ENCODE measurements at regions not wholly inside any gene's neighbourhood (a gene's known extent, or its start where the extent isn't known, plus 50 kb on each side); places are given as distances from the start of the nearest gene placed in this dataset.

DNA sequence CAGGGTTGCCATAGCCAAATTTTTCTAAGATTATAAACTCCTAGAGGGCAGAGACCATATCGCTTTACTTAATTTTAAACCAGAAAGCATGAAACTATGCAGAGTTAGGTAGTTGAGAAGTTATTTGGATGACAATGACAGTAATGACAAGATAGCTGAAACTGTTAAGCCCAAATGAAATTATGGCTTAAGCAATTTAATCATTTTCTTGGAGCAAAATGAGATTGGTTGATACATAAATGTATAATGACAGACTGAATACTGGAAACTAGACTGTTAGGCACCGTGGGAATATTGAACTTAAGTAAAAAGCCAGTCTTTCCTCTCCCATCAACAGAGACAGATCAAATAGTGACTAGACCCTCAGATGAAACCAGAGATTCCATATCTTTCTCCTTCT lies 670.3 kb upstream of the NRSN1 start:
- TF ChIP-seq CTCF (IDR thresholded peaks at IDR 0.05) (no peak), POLR2A (IDR thresholded peaks at IDR 0.05) (no peak)

Data from thyroid gland (tissue), 4 donors.